PC-3 (cell line): ENCODE measurements at regions not wholly inside any gene's neighbourhood (a gene's known extent, or its start where the extent isn't known, plus 50 kb on each side); places are given as distances from the start of the nearest gene placed in this dataset.

ENCODE experiments used
- CTCF ChIP-seq: fragments of 300-600 bp; sonication (generic); conservative IDR thresholded peaks from 2 replicates; pipeline ENCODE4 v1.5.1; 2017; ENCODE audit warnings: antibody characterized with exemption, low read depth, mild to moderate bottlenecking, low read length
- EZH2 ChIP-seq: fragments of 300-600 bp; sonication (generic); IDR thresholded peaks from one replicate; pipeline ENCODE4 v1.6.1; 2017; ENCODE audit warnings: antibody characterized with exemption, mild to moderate bottlenecking, low read length; ENCODE audit not compliant: unreplicated experiment

GRCh38 chr7:41255716-41256115 is 447.2 kb downstream of the INHBA start:
- TF ChIP-seq CTCF, result no peak
- no peak for TF ChIP-seq EZH2
